HG03159 (cell line): ENCODE measurements at regions not wholly inside any gene's neighbourhood (a gene's known extent, or its start where the extent isn't known, plus 50 kb on each side); places are given as distances from the start of the nearest gene placed in this dataset.

Source experiments
- ATAC-seq: cut with Tn5 transposase; IDR thresholded peaks from one replicate; pipeline ENCODE4 v1.9.1; 2021; ENCODE audit warnings: mild to moderate bottlenecking, moderate library complexity; ENCODE audit not compliant: unreplicated experiment

DNA sequence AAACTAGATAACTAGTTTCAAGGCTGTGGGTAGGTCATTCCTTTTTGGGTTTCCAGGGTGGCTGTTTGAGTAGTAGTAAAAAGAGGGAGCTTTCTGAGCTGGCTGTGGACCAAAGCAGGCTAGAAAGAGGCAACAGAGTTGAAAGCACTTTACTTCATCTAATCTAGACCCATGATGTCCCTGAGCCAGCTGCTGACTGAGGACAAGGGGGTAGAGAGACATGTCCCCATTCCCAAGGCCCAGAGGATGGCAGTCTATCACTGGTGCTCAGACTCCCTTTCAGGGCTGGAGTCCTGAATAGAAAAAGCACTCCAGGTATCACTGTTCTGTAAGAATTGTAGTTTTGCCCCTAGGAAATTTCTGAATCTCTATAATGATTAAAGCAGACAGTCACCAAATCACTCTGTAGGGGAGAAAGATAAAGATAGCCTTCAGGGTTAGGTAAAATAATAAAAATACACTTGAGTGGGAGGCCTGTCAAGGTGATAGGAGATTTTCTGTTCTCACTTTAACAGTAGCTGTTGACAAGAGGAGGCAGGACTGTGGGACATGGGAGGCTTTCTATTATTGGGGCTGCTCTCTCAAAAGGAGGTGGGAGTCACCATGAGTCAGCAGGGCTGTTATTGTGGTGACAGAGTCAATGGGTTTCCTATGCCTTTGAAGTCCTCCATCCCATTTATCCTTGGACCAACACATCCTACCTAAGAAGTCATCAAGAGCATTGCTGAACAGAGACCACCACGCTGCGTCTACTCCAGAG lies 190.2 kb upstream of the MPHOSPH6 start:
- no peak for ATAC-seq

GRCh38 chr16:82358606-82359221 lies 188.7 kb upstream of the MPHOSPH6 start:
- ATAC-seq = no peak

- ATAC-seq = no peak
These were observed 188.1 kb upstream of the MPHOSPH6 start for GRCh38 chr16:82358161-82358560.

DNA sequence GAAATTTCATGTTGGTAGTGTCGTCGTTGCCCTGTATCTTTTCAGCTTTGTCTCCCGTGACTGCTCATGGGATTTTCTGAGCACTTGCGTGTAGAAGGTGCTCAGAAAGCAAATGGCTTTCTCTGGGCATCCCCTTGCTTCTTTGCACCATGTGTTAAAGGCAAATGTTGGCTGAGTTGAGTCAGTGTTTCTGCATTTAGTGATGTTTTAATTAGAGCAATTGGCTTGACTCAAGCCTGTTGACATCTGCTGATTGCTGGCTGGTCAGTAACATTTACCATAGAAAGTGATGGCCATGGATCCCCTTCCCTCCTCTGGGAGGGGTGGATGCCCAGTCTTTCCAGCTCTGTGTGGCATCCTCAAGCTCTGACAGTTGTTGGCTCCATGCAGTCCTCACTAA lies 187.2 kb upstream of the MPHOSPH6 start:
- ATAC-seq = no peak

DNA sequence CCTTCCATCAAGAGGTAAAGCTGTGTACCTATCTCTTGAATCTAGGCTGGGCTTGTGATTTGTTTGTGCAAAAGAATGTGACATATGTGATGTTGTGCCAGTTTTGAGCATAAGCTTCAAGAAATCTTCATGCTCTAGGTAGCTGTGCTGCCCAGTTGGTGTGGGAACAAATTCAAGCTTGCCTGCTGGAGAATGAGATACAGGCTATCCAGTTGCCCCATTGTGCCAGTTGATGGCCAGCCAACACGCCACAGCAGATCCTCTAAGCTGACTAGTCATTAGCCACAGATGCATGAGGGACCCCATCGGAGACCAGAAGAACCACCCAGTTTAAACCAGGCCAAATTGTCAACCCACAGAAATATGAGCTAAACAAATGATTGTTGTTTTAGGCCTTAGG lies 180.5 kb upstream of the MPHOSPH6 start:
- no peak for ATAC-seq

- ATAC-seq = no peak
These were observed 175.3 kb upstream of the MPHOSPH6 start for GRCh38 chr16:82345318-82345717.

DNA sequence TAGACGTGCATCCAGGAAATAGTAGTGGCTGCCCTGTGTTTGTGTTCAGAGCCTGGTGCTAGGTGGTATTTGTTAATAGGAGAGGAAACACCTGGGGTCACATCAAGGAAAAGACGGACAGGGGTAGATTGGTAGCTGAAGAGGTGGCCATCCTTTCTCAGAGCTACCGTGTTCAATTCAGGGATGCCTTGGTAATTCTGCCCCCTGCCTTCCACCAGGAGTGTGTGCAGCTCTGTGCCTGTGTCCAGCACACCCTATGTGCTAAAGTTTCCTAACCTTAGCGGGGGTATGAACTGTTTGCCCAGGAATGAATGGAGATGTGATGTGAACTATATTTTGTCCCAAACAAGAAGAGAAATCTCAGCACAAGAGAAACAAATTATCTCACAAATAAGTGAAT lies 174.1 kb upstream of the MPHOSPH6 start:
- no peak for ATAC-seq

DNA sequence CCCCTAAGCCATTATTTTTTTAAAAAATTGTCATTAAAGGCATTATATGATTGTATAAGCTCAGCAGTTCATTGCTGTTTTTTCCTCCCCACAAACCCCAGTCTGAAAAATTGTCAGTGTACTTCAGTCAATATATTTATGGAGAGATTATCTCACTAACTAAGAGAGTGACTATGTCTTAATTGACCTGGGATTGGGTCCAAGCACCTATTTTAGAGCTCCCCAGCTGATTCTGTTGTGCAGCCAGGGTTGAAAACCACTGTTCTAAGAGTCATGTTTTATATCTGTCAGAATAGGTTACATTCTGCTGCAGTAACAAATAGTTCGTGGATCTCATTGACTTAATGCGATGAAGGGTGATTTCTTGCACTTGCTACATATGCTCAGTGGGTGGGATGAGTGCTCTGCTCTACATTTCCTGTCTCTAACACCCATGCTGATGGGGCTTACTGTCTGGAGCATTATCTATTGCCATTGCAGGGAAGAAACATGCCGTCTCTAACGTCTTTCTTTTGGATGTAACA lies 171.2 kb upstream of the MPHOSPH6 start:
- no peak for ATAC-seq

DNA sequence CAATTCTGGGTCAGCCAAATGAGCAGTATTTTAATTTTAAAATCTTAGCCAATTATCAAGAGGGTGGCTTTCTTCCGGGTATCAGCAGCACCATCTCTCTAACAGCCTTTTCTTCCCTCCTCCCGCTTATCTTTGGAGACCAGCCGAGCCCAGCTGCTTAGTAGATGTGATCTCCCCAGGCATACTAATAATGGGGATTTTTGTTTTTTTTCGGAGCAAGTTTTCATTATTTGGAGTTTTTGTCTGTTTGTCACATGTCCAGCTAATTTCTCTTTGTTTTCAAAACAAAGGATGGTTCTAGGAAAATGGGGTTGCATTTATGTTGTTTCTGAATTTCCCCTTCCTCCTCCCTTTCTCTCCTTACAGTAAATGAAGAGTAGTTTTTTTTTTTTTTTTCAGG lies 170.5 kb upstream of the MPHOSPH6 start:
- no peak for ATAC-seq

DNA sequence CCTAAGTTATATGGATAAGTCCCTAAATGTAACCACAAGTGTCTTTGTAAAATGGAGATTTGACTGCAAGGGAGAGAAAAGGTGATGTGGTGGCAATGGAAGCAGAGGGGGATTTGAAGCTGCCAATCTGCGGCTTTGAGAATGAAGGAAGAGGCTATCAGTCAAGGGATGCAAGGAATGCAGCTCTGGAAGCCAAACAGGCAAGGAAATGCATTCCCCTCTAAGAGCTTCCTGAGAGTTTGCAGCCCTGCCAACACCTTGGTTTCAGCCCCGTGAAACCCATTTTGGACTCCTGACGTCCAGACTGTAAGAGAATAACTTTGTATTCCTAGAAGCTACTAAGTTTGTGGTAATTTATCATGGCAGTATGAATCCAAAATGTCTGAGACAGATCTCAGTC lies 167.3 kb upstream of the MPHOSPH6 start:
- ATAC-seq = no peak

- no peak for ATAC-seq
These were observed 162.1 kb upstream of the MPHOSPH6 start for GRCh38 chr16:82331974-82332750.

DNA sequence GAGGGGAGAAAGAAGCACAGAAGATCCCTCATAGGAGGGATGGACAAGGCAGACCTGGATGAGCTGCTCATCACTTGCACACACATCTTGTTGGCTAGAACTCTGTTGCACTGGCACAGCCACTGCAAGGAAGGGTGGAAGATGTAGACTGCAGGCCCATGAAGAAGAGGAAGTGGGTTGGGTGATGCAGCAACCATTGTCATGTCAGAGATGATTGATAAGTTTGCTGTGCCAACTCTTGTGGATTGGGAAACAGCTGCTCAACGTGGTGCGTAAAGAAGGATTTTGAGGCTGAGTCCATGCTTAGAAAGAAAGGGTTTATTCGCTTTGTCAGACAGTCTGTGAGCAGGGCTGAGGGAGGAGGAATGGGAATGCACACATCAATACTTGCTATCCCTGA lies 161.4 kb upstream of the MPHOSPH6 start:
- no peak for ATAC-seq

GRCh38 chr16:82329504-82330192 lies 159.6 kb upstream of the MPHOSPH6 start:
- no peak for ATAC-seq

DNA sequence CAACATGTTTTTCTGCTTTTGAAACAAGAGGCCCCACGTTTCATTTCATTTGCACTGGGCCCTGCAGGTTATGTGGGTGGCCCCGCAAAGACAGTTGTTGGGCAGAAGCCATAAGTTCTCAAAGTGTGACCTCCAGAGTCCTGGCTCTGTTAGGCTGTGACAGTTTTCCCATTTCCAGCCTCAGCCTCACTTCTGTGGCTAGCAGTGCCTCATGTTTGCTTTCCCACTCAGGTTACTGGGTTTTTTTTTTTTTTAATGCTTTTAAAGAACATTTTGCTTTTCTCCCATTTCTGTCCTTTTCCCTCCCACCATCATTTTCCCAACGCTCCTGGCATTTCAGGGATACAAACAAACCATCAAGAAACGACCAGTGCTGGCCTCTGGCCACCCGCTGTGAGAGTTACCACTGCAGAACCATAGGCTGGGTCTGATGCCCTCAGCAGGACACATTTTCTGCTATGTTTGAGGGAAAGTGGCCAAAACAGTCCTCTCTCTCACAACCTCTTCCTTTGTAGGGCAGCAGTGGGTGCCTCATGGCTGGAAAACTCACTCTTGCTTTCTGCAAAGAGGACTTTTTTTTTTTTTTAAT lies 159.0 kb upstream of the MPHOSPH6 start:
- no peak for ATAC-seq

GRCh38 chr16:82323171-82323570 lies 153.1 kb upstream of the MPHOSPH6 start:
- ATAC-seq = no peak

GRCh38 chr16:82322177-82322576 lies 152.2 kb upstream of the MPHOSPH6 start:
- ATAC-seq = no peak

DNA sequence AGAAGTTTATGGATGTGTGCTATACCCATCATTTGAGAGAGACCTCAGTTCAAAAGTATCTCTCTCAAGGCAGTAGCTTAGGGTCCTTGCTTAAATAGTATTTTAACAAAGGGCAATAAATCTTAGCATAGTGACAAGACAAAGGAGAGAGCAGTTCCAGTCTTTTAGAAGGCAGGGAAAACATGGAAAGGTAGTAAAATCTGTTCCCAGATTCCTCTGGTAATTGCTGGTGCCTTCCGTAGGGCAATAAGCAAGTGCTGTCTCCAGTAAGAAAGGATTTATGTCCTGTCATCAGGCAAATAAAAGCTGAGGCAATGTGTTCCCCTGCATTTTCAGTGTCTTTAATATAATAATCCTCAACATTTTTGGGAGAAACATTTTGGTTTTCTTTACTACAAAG lies 149.0 kb upstream of the MPHOSPH6 start:
- ATAC-seq = no peak

DNA sequence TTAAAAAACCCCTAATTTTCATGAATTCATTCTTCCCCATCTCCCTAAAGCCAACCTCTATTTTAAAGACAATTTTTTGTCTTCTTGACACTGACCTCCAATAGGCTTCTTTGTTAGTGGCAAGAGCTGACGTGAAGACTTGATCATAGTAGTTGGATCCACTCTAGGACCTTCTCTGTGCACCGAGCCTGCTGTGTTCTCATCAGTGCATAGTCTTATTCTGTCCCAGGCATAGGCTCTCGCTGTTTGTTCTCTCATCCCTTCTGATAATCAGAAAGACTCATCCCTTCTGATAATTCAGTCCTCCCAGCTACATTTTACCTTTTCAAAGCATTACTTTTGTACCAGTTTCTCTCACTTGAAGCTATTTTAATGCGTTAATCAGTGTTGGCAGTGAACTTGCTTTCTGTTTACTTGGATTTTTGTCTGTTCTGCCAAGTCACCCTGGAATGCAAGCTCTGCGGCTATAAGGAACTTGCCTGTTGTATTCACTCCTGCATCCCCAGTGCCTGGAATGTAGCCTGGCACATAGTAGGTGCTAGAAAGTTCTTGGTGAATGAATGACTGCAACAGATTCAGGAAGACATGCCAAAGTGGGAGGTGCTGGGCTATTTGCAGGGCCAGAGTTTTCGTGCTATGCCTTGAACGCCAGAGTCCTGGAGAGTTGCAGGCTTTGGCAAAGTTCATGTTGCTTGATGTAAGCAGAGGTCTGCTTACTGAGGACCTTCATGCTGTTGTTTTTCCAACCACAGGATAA lies 147.6 kb upstream of the MPHOSPH6 start:
- no peak for ATAC-seq

DNA sequence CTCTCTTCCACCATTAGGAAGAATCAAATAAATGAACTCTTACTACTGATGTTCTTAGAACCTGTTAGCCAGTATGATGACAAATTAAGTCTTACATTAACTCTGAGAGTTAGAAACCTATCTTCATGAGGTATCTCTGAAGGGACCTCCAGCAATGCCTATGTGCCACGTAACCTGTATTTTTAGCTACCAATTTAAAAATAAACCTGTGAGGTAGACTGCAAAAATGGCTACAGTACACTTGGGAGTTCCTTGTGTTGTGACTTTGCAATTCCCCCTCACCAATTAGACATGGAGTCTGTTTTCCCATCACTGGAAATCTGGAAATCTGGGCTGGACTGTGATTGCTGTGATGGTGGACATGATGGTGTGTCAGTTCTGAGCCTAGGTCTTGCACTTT lies 143.7 kb upstream of the MPHOSPH6 start:
- no peak for ATAC-seq

DNA sequence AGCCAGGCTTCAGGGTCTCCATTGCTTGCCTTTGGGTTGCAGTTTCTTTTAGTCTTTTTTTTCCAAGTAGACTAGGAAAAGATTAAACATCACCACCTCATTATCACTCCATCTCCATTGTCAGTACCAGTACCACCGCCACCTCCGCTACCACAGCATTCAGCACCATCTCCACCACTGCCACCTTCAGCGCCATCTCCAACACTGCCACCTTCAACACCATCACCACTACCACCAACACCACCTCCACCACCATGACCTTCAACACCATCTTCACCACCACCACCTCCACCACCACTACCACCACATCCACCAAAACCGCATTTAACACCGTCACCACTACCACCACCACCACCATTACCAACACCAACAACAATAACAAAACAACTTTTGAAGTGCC lies 141.5 kb upstream of the MPHOSPH6 start:
- ATAC-seq = no peak
